K562 (cell line): ENCODE measurements at regions not wholly inside any gene's neighbourhood (a gene's known extent, or its start where the extent isn't known, plus 50 kb on each side); places are given as distances from the start of the nearest gene placed in this dataset.
A peak's percentile ranks its signal among the peaks of the same experiment; 100 is the strongest.

ENCODE experiments used
- ATAC-seq: fragments of 200-7000 bp; cut with Tn5 transposase; 3 replicates; pipeline ENCODE4 v1.9.1; 2020; ENCODE audit warnings: moderate library complexity
- BruUV-seq: library from RNA; stranded (reverse); fragments of 400-500 nt; replicated peaks from 2 replicates; lab custom pipeline; 2021; lab: Mats Ljungman, UMichigan
- CTCF ChIA-PET: fragments of 300-600 bp; formaldehyde crosslinking; extraction: SDS; loops from one replicate; lab custom pipeline; 2021; ENCODE audit warnings: low intra/inter-chr PET ratio; lab: Yijun Ruan, JAX
- POLR2A ChIA-PET: fragments of 300-600, 350-650 bp; sonication (Branson Sonifier 250); formaldehyde crosslinking; extraction: SDS; loops from one replicate; lab custom pipeline; 2021; ENCODE audit warnings: antibody characterized with exemption, inconsistent platforms; lab: Yijun Ruan, JAX
- DNase-seq, 4 experiments: peaks; one replicate each; pipeline versions ENCODE4 v3.0.0 to v3.0.0-alpha.2; 2011 to 2018; ENCODE audit warnings: low spot score in 3 of 4, mixed read lengths in 3 of 4; ENCODE audit errors: extremely low read depth in 1 of 4
- FAIRE-seq: peaks from 2 replicates; lab custom pipeline; 2011; peaks lifted over from hg19 to GRCh38; lab: Jason Lieb, UNC
- H2AFZ ChIP-seq: 2 replicates; pipeline ENCODE4 v1.6.0; 2011; ENCODE audit warnings: low read depth, low read length, control low read depth, inconsistent platforms
- H3K27ac ChIP-seq: fragments of 200-600 bp; 3 replicates; pipeline ENCODE4 v1.8.0; 2011; ENCODE audit warnings: low read depth, mild to moderate bottlenecking, control low read depth, inconsistent platforms, low read length, moderate library complexity, mixed read lengths; ENCODE audit errors: extremely low read depth
- H3K27me3 ChIP-seq, 2 experiments: fragments of 300-600 bp in 1 of 2; 2 replicates in 1 of 2; 3 replicates in 1 of 2; pipeline versions ENCODE4 v1.6.0 to v1.8.0; 2011; ENCODE audit warnings: inconsistent platforms in 2 of 2, low read length in 2 of 2, mild to moderate bottlenecking in 1 of 2, mixed read lengths in 1 of 2, moderate library complexity in 1 of 2; ENCODE audit not compliant: control insufficient read depth in 2 of 2, insufficient read depth in 2 of 2
- H3K36me3 ChIP-seq: fragments of 300-600 bp; 3 replicates; pipeline ENCODE4 v1.8.0; 2011; ENCODE audit warnings: mild to moderate bottlenecking, low read length, inconsistent platforms; ENCODE audit not compliant: control insufficient read depth, insufficient read depth
- H3K4me1 ChIP-seq, 2 experiments: fragments of 200-600 bp in 1 of 2; replicated peaks in 1 of 2; 2 replicates in 1 of 2; 3 replicates in 1 of 2; pipeline versions ENCODE4 v1.5.1 to v1.8.0; 2011; ENCODE audit warnings: inconsistent platforms in 2 of 2, low read length in 2 of 2, mild to moderate bottlenecking in 1 of 2, mixed read lengths in 1 of 2, moderate library complexity in 1 of 2; ENCODE audit not compliant: control insufficient read depth in 2 of 2, insufficient read depth in 2 of 2
- H3K4me2 ChIP-seq: 2 replicates; pipeline ENCODE4 v1.6.1; 2011; ENCODE audit warnings: low read length, control low read depth, inconsistent platforms, mixed read lengths; ENCODE audit not compliant: insufficient read depth
- H3K4me3 ChIP-seq: fragments of 200-600 bp; sonication (generic), shearing (Covaris generic); 2 replicates; pipeline ENCODE4 v1.5.1; 2016; ENCODE audit warnings: control low read depth, inconsistent platforms
- H3K79me2 ChIP-seq: fragments of 200-600 bp; 3 replicates; pipeline ENCODE4 v1.8.0; 2011; ENCODE audit warnings: low read length, inconsistent platforms; ENCODE audit not compliant: control insufficient read depth, insufficient read depth
- H3K9ac ChIP-seq, 2 experiments: 2 replicates each; pipeline versions ENCODE4 v1.6.0 to v1.6.1; 2011; ENCODE audit warnings: low read depth in 2 of 2, low read length in 2 of 2, control low read depth in 1 of 2, inconsistent platforms in 1 of 2, mild to moderate bottlenecking in 1 of 2, mixed read lengths in 1 of 2; ENCODE audit not compliant: insufficient read depth in 1 of 2
- H3K9me1 ChIP-seq: one replicate; pipeline ENCODE4 v1.6.0; 2011; ENCODE audit warnings: inconsistent platforms, mild to moderate bottlenecking, low read length, moderate library complexity; ENCODE audit not compliant: control insufficient read depth, insufficient read depth
- H3K9me3 ChIP-seq: replicated peaks from 2 replicates; pipeline ENCODE4 v1.5.1; 2011; ENCODE audit warnings: low read depth, low read length, inconsistent platforms; ENCODE audit not compliant: control insufficient read depth, insufficient read depth
- H4K20me1 ChIP-seq: replicated peaks from 2 replicates; pipeline ENCODE4 v1.6.1; 2011; ENCODE audit warnings: low read length, inconsistent platforms, mixed read lengths; ENCODE audit not compliant: control insufficient read depth, insufficient read depth
- PBX2 ChIP-seq, 2 experiments: IDR thresholded peaks in 1 of 2; conservative IDR thresholded peaks in 1 of 2; 2 replicates each; pipeline ENCODE4 v1.6.1; 2016; ENCODE audit warnings: low read depth in 2 of 2, mild to moderate bottlenecking in 1 of 2, missing compliant biosample characterization in 1 of 2, missing genetic modification characterization in 1 of 2, moderate library complexity in 1 of 2
- PKNOX1 ChIP-seq: fragments of 450-650 bp; IDR thresholded peaks from 2 replicates; pipeline ENCODE4 v1.6.1; 2016
- REST ChIP-seq, 2 experiments: fragments of 450-650 bp; formaldehyde crosslinking in 1 of 2; IDR thresholded peaks; 2 replicates each; pipeline versions ENCODE4 v1.4.0 to v1.6.1; 2014 to 2020; ENCODE audit warnings: mild to moderate bottlenecking in 2 of 2, borderline replicate concordance in 1 of 2, low read depth in 1 of 2
- ZNF121 ChIP-seq: sonication (generic); formaldehyde crosslinking; conservative IDR thresholded peaks from 2 replicates; pipeline ENCODE4 v1.8.0; 2022; ENCODE audit warnings: missing genetic modification reagents
- ZNF408 ChIP-seq: fragments of 250-450 bp; sonication (Bioruptor Pico); IDR thresholded peaks from 2 replicates; pipeline ENCODE4 v1.4.0; 2020; ENCODE audit warnings: low read depth, mild to moderate bottlenecking, moderate library complexity
- ZNF740 ChIP-seq, 3 experiments: fragments of 200-800 bp in 1 of 3; sonication (Bioruptor generic) in 1 of 3; sonication (generic) in 1 of 3; formaldehyde crosslinking in 1 of 3; IDR thresholded peaks; 2 replicates each; pipeline versions ENCODE4 v1.6.1 to v1.8.0; 2016 to 2022; ENCODE audit warnings: mild to moderate bottlenecking in 2 of 3, missing compliant biosample characterization in 2 of 3, missing genetic modification characterization in 2 of 3, missing genetic modification reagents in 1 of 3
- WGBS: fragments of 100-300 bp; shearing (Covaris generic); methylation state at CpG from one replicate; pipeline ENCODE4 v1.1.6; 2016; ENCODE audit warnings: low coverage, mixed read lengths; ENCODE audit not compliant: insufficient coverage; ENCODE audit errors: missing lambda C conversion rate; 5-methylcytosine and 5-hydroxymethylcytosine counted together
- in situ Hi-C: fragments of 300-500 bp; cut with MboI; formaldehyde crosslinking; loops from 4 replicates; pipeline ENCODE4 v1.15.0; 2018; ENCODE audit warnings: inconsistent platforms, mixed read lengths
- intact Hi-C: fragments of 100-400 bp; cut with micrococcal nuclease; formaldehyde crosslinking; loops from 2 replicates; pipeline ENCODE4 v1.14.2; 2022

- no peaks in the 10 kb centered on the region for H3K36me3 ChIP-seq
- H4K20me1 ChIP-seq: no peaks in the 10 kb centered on the region
- ATAC-seq (peak; percentile 16; the same call in 2 of the 3 replicates), FAIRE-seq (no peak), DNase-seq (peak in 1 of 4 experiments; percentile 11)
- H3K4me2 ChIP-seq: no peak overlapping the region
- no peaks in the 10 kb centered on the region; the same call in 1 of the 2 replicates for H3K9me3 ChIP-seq
- H3K9ac ChIP-seq: no peak overlapping the region
- no peak overlapping the region for H3K4me3 ChIP-seq
- intact Hi-C loops: loop anchor here (5.0 kb wide), 1 partner anchor 243 kb away; the partner anchor contains the start of gene SLC7A11
- no peaks in the 10 kb centered on the region for H3K27me3 ChIP-seq
- peaks cover 0 to 11% of the 10 kb centered on the region in 2 experiments; a peak in 2 of 5 replicates for H3K4me1 ChIP-seq
- H3K79me2 ChIP-seq: no peaks in the 10 kb centered on the region
- in situ Hi-C loops: no loop called here
- peak overlapping the region; percentile 63 for H2AFZ ChIP-seq
- BruUV-seq: no TSS peak
- 36% methylated on average over 3 of the region's 3 CpGs for WGBS
- ChIA-PET CTCF (no interaction called here), POLR2A (no interaction called here)
- H3K9me1 ChIP-seq: no peaks in the 10 kb centered on the region
- no peak overlapping the region for H3K27ac ChIP-seq
- TF ChIP-seq PKNOX1: peak; percentile 83
- no peak for TF ChIP-seq PBX2 (CRISPR knock-in tag; IDR thresholded peaks at IDR 0.05; ENCODE audit: low read depth)
- TF ChIP-seq PBX2 (tag; conservative IDR thresholded peaks at IDR 0.05; ENCODE audit: low read depth): peak; percentile 44
- peak; percentile 9; the same call in 1 of the 2 replicates for TF ChIP-seq REST (IDR thresholded peaks at IDR 0.05; ENCODE audit: borderline replicate concordance)
- no peak for TF ChIP-seq REST (CRISPR knock-in tag; IDR thresholded peaks at IDR 0.05; ENCODE audit: low read depth)
- TF ChIP-seq ZNF408 (CRISPR knock-in tag): no peak
- no peak for TF ChIP-seq ZNF121
- no peak for TF ChIP-seq ZNF740 (CRISPR knock-in tag; IDR thresholded peaks at IDR 0.05)
- TF ChIP-seq ZNF740 (tag; IDR thresholded peaks at IDR 0.05): no peak
Observed at GRCh38 chr4:138485498-138485897, 243.3 kb upstream of the SLC7A11 start.
